Trophoblast cell (in vitro differentiated cells and primary cell): ENCODE measurements at regions not wholly inside any gene's neighbourhood (a gene's known extent, or its start where the extent isn't known, plus 50 kb on each side); places are given as distances from the start of the nearest gene placed in this dataset.

Experiments
- DNase-seq, 2 donors: peaks; one replicate each; pipeline ENCODE4 v3.0.0-alpha.2; 2016
- H2AFZ ChIP-seq: 2 replicates; pipeline ENCODE4 v1.6.1; 2013; ENCODE audit warnings: low read length, moderate library complexity, mild to moderate bottlenecking; ENCODE audit not compliant: insufficient read depth, poor library complexity
- H2AK5ac ChIP-seq: 2 replicates; pipeline ENCODE4 v1.6.1; 2013; ENCODE audit warnings: mild to moderate bottlenecking, low read length
- H2BK120ac ChIP-seq: 2 replicates; pipeline ENCODE4 v1.6.1; 2013; ENCODE audit warnings: low read length, mild to moderate bottlenecking, moderate library complexity; ENCODE audit not compliant: insufficient read depth, poor library complexity
- H2BK12ac ChIP-seq: 2 replicates; pipeline ENCODE4 v1.6.1; 2013; ENCODE audit warnings: mild to moderate bottlenecking, low read length, moderate library complexity
- H2BK5ac ChIP-seq: 2 replicates; pipeline ENCODE4 v1.6.1; 2013; ENCODE audit warnings: low read length, low read depth, moderate library complexity, mild to moderate bottlenecking; ENCODE audit not compliant: poor library complexity
- H3K14ac ChIP-seq: 2 replicates; pipeline ENCODE4 v1.6.1; 2013; ENCODE audit warnings: mild to moderate bottlenecking, low read length
- H3K18ac ChIP-seq: 2 replicates; pipeline ENCODE4 v1.6.1; 2013; ENCODE audit warnings: mild to moderate bottlenecking, low read length
- H3K23ac ChIP-seq: 2 replicates; pipeline ENCODE4 v1.6.1; 2013; ENCODE audit warnings: low read length
- H3K27ac ChIP-seq: 2 replicates; pipeline ENCODE4 v1.5.1; 2013; ENCODE audit warnings: low read depth, mild to moderate bottlenecking, inconsistent platforms, low read length, moderate library complexity
- H3K27me3 ChIP-seq: 2 replicates; pipeline ENCODE4 v1.6.1; 2013; ENCODE audit warnings: inconsistent platforms, mild to moderate bottlenecking, low read length, moderate library complexity; ENCODE audit not compliant: insufficient read depth
- H3K36me3 ChIP-seq, 2 experiments: 1 replicate in 1 of 2; 2 replicates in 1 of 2; pipeline ENCODE4 v1.6.1; 2013; ENCODE audit warnings: low read length in 2 of 2, mild to moderate bottlenecking in 2 of 2, moderate library complexity in 1 of 2; ENCODE audit not compliant: insufficient read depth in 2 of 2, control insufficient read depth in 1 of 2
- H3K4ac ChIP-seq: 2 replicates; pipeline ENCODE4 v1.6.1; 2013; ENCODE audit warnings: low read depth, mild to moderate bottlenecking, low read length, moderate library complexity
- H3K4me1 ChIP-seq, 2 experiments: 1 replicate in 1 of 2; 2 replicates in 1 of 2; pipeline ENCODE4 v1.6.1; 2013; ENCODE audit warnings: low read length in 2 of 2, mild to moderate bottlenecking in 2 of 2, moderate library complexity in 1 of 2; ENCODE audit not compliant: insufficient read depth in 2 of 2, control insufficient read depth in 1 of 2
- H3K4me2 ChIP-seq: 2 replicates; pipeline ENCODE4 v1.6.1; 2013; ENCODE audit warnings: inconsistent platforms, mild to moderate bottlenecking, low read length, moderate library complexity
- H3K4me3 ChIP-seq: 2 replicates; pipeline ENCODE4 v1.5.1; 2013; ENCODE audit warnings: mild to moderate bottlenecking, low read depth, low read length, inconsistent platforms
- H3K79me1 ChIP-seq: one replicate; pipeline ENCODE4 v1.6.1; 2013; ENCODE audit warnings: low read length
- H3K79me2 ChIP-seq: 2 replicates; pipeline ENCODE4 v1.6.1; 2013; ENCODE audit warnings: low read length, mild to moderate bottlenecking; ENCODE audit not compliant: control insufficient read depth, insufficient read depth, poor library complexity
- H3K9ac ChIP-seq: 2 replicates; pipeline ENCODE4 v1.6.1; 2013; ENCODE audit warnings: mild to moderate bottlenecking, low read length
- H3K9me3 ChIP-seq: 2 replicates; pipeline ENCODE4 v1.6.1; 2013; ENCODE audit warnings: low read depth, mild to moderate bottlenecking, control low read depth, inconsistent platforms, low read length; ENCODE audit not compliant: insufficient read depth
- H4K12ac ChIP-seq: 2 replicates; pipeline ENCODE4 v1.6.1; 2013; ENCODE audit warnings: low read depth, mild to moderate bottlenecking, low read length, moderate library complexity
- H4K8ac ChIP-seq: 2 replicates; pipeline ENCODE4 v1.6.1; 2013; ENCODE audit warnings: low read depth, mild to moderate bottlenecking, low read length, moderate library complexity
- H4K91ac ChIP-seq: one replicate; pipeline ENCODE4 v1.6.1; 2013; ENCODE audit warnings: low read depth, mild to moderate bottlenecking, low read length, moderate library complexity
- WGBS: extraction: QIAGEN DNeasy Blood & Tissue Kit; methylation state at CpG from one replicate; pipeline ENCODE4 v1.1.7; 2013; ENCODE audit warnings: missing lambda C conversion rate; ENCODE audit not compliant: insufficient read length, insufficient coverage; ENCODE audit errors: extremely low coverage; 5-methylcytosine and 5-hydroxymethylcytosine counted together

DNA sequence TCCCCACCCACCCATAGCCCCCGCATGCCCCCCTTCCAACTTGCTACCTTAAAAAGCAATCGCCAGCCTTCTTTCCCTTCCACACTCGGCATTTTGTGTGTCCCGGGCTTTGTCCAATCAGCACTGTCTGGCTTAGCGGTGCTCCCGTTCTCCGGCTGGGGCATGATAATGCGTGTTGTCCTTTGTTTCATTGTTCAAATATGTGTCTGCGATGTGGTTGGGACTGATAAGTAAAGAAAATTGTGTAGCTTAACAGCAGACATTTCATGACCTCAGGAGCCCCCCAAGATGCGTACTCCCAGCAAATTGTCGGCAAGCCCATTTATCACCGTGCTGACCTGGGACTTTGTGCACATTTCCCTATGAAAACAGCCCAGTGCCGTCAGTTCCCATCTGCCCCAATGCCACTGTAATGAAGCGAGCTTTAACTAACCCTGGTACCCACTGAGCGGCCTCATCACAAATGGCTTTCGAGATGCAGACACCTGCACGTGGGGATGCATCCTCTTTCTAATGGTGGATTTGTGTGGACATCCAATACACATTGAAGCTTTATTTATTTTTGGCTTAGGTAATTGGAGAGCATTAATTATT is 167.0 kb upstream of the E2F8 start:
- Histone ChIP-seq H2BK5ac (no peak overlapping the region), H3K79me2 (no peaks in the 10 kb centered on the region)

DNA sequence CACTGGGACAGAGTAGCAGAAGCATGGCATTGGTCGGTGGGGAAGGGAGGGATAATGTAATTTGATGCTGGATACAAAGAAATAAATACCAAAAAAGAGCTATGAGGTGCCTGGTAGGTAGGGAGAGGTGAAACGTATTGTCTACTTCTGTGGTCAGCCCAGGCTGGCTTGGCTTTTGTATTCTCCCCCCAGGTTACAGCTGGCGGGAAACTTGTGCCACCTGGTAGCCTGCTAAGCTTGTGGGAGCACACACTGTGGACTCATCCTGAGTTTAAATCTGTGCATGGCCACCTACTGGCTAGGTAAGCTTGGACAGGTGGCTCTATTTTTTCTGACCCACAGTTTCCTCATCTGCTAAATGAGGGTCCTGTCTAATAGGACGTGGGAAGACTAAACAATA is 165.2 kb upstream of the E2F8 start:
- no peaks in the 10 kb centered on the region for H3K79me2 ChIP-seq
- H2BK5ac ChIP-seq: no peak overlapping the region
- no peak overlapping the region for H3K4me3 ChIP-seq
- H3K36me3 ChIP-seq: no peaks in the 10 kb centered on the region
- DNase-seq: no peak
- H2BK12ac ChIP-seq: no peak overlapping the region
- H3K9me3 ChIP-seq: no peaks in the 10 kb centered on the region
- no peak overlapping the region for H3K4ac ChIP-seq
- H2BK120ac ChIP-seq: no peak overlapping the region
- no peak overlapping the region for H3K18ac ChIP-seq
- H4K12ac ChIP-seq: no peak overlapping the region
- H3K4me2 ChIP-seq: no peak overlapping the region
- no peaks in the 10 kb centered on the region for H3K27me3 ChIP-seq
- H2AFZ ChIP-seq: no peak overlapping the region
- no peak overlapping the region for H3K27ac ChIP-seq
- H3K14ac ChIP-seq: no peak overlapping the region
- no CpG with 5 or more reads among the region's 4 CpGs for WGBS
- no peak overlapping the region for H2AK5ac ChIP-seq
- H3K9ac ChIP-seq: no peak overlapping the region
- no peaks in the 10 kb centered on the region for H3K79me1 ChIP-seq
- H3K23ac ChIP-seq: no peak overlapping the region
- H4K91ac ChIP-seq: no peak overlapping the region
- no peaks in the 10 kb centered on the region for H3K4me1 ChIP-seq
- no peak overlapping the region for H4K8ac ChIP-seq

More for the DNA sequence above, 167.0 kb upstream of the E2F8 start:
- Histone ChIP-seq H4K12ac (no peak overlapping the region), H3K27ac (no peak overlapping the region), H3K4me3 (no peak overlapping the region), H2AFZ (no peak overlapping the region), H3K9me3 (no peaks in the 10 kb centered on the region), H3K14ac (no peak overlapping the region), H2BK12ac (no peak overlapping the region), H3K4me2 (no peak overlapping the region), H3K79me1 (no peaks in the 10 kb centered on the region), H2AK5ac (no peak overlapping the region), H3K9ac (no peak overlapping the region), H3K18ac (no peak overlapping the region), H2BK120ac (no peak overlapping the region), H3K27me3 (no peaks in the 10 kb centered on the region), H3K23ac (no peak overlapping the region), H4K8ac (no peak overlapping the region), H3K4me1 (no peaks in the 10 kb centered on the region), H3K4ac (no peak overlapping the region), H4K91ac (no peak overlapping the region), H3K36me3 (no peaks in the 10 kb centered on the region)
- no CpG with 5 or more reads among the region's 17 CpGs for WGBS
- no peak for DNase-seq

DNA sequence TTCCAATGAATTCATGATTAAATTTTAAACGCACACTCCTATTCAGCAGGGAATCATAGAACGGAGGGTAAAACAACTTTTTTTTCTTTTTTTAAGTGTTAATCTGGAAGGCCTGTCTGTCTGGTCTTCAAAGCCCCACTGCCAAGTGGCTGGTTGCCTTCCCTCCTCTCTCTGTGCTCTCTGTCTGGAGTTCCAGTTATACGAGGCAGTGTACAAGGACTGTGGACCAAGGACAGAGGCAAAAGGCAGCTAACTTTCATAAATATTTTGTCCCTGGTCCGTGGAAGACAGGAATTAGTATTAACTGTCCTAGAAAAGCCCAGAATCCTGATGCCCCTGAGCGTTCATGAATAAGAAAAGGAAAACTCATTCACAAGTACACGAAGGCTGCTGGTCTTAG is 164.0 kb upstream of the E2F8 start:
- H3K4me1 ChIP-seq: no peaks in the 10 kb centered on the region
- H2BK120ac ChIP-seq: no peak overlapping the region
- no peak overlapping the region for H2BK12ac ChIP-seq
- H2AFZ ChIP-seq: no peak overlapping the region
- no peaks in the 10 kb centered on the region for H3K9me3 ChIP-seq
- no peaks in the 10 kb centered on the region for H3K79me1 ChIP-seq
- no CpG with 5 or more reads among the region's 6 CpGs for WGBS
- DNase-seq: no peak
- no peak overlapping the region for H3K4ac ChIP-seq
- no peak overlapping the region for H3K23ac ChIP-seq
- H4K91ac ChIP-seq: no peak overlapping the region
- H3K4me3 ChIP-seq: no peak overlapping the region
- no peak overlapping the region for H2AK5ac ChIP-seq
- H3K14ac ChIP-seq: no peak overlapping the region
- H2BK5ac ChIP-seq: no peak overlapping the region
- no peaks in the 10 kb centered on the region for H3K27me3 ChIP-seq
- H4K8ac ChIP-seq: no peak overlapping the region
- H3K36me3 ChIP-seq: no peaks in the 10 kb centered on the region
- H3K9ac ChIP-seq: no peak overlapping the region
- H3K27ac ChIP-seq: no peak overlapping the region
- no peak overlapping the region for H4K12ac ChIP-seq
- H3K18ac ChIP-seq: no peak overlapping the region
- H3K4me2 ChIP-seq: no peak overlapping the region
- no peaks in the 10 kb centered on the region for H3K79me2 ChIP-seq

DNA sequence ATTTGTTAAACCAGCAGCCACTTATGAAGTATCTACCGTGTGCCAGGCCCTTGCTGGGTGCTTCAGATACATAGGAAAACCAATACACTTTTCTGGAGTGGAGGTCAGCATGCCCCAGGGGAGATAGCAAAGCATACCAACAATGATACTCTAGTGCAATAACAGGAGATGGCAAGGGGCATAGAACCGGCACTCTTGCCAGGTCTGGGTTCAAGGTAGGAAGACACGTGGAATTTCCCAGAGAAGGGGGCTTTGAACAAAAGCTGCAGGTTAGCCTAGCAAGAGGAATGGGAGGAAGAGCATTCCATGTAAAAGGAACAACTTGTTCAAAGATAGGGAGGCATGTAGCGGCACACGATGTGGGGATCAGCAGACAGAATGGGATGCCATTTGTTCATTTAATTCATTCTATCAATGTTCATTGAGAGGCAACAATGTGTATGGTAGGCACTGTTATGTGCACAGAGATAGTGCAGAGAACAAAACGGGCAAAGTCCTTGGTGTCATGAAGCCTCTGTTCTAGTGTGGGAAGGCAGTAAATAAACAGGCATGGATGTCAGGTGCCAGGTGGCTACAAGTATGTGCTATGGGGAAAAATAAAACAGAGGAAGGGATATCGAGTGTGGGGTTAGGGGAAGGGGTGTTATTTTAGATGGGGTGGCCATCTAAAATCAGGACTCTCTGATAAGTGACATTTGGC is 162.6 kb upstream of the E2F8 start:
- H3K18ac ChIP-seq: no peak overlapping the region
- H3K4ac ChIP-seq: no peak overlapping the region
- H2BK5ac ChIP-seq: no peak overlapping the region
- no peak overlapping the region for H3K27ac ChIP-seq
- no peaks in the 10 kb centered on the region for H3K27me3 ChIP-seq
- H3K4me3 ChIP-seq: no peak overlapping the region
- no peak overlapping the region for H2AK5ac ChIP-seq
- no peak overlapping the region for H3K4me2 ChIP-seq
- H3K23ac ChIP-seq: no peak overlapping the region
- H2BK120ac ChIP-seq: no peak overlapping the region
- H3K9ac ChIP-seq: no peak overlapping the region
- no peak overlapping the region for H4K12ac ChIP-seq
- no peak overlapping the region for H3K14ac ChIP-seq
- no peak overlapping the region for H2BK12ac ChIP-seq
- WGBS: 100% methylated on average over 1 of the region's 7 CpGs
- H4K91ac ChIP-seq: no peak overlapping the region
- no peaks in the 10 kb centered on the region for H3K4me1 ChIP-seq
- H3K9me3 ChIP-seq: no peaks in the 10 kb centered on the region
- H4K8ac ChIP-seq: no peak overlapping the region
- H3K79me1 ChIP-seq: no peaks in the 10 kb centered on the region
- no peaks in the 10 kb centered on the region for H3K36me3 ChIP-seq
- H3K79me2 ChIP-seq: no peaks in the 10 kb centered on the region
- DNase-seq: no peak
- no peak overlapping the region for H2AFZ ChIP-seq
